ENCODE measurements at regions not wholly inside any gene's neighbourhood (a gene's known extent, or its start where the extent isn't known, plus 50 kb on each side); places are given as distances from the start of the nearest gene placed in this dataset.

DNA sequence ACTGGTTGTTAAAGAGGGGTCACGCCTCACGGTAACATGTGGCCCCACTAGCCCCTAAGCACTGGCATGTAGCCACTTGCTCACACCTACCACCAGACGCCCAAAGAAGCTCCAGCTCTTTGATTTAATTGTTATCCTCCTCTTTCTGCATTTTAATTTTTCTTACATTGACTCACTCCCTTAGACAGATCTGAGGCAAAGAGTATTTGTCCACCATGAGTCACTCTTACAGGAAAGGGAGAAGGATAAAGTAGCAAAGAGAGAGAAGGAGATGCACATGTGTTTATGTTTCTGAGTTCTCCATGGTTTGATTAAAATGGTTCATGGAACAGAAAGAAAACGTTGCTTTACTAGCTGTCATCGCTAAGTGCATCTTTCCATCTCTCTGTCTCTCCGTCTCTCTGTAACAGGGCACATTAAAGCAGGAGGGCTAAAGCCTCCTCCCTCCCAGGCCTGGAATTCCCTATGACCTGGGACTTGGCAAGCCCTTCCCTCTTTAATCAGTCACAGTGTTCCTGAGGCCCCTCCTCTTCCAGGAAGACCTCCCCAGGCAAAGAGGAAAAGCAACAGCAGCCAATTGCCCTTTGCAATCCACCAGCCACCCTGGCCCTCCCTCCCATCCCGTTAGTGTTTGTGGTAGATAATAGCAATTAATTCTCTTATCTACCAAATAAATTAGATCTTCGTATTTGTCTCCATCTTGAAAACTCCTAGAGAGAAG, 112.8 kb upstream of the TSHZ2 start:
- no peak for DNase-seq

DNA sequence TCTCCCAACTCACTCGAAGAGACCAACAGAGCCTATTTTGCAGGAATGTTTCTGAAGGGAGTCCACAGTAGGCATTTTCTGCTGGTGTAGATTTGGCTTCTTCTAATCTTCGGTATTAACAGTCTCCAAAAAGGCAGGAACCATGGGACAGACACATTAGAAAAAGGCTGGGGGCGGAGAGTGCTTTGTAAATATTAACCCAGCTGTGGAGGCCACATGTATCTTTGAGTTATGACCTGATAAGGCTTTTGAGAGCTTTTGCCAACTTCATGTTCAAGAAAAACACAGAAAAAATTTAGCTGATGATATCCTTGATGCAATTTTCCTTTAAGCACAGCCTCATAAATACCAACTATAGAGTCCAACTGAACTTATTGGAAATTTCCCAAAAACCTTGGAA, 119.4 kb upstream of the TSHZ2 start:
- DNase-seq = no peak

DNA sequence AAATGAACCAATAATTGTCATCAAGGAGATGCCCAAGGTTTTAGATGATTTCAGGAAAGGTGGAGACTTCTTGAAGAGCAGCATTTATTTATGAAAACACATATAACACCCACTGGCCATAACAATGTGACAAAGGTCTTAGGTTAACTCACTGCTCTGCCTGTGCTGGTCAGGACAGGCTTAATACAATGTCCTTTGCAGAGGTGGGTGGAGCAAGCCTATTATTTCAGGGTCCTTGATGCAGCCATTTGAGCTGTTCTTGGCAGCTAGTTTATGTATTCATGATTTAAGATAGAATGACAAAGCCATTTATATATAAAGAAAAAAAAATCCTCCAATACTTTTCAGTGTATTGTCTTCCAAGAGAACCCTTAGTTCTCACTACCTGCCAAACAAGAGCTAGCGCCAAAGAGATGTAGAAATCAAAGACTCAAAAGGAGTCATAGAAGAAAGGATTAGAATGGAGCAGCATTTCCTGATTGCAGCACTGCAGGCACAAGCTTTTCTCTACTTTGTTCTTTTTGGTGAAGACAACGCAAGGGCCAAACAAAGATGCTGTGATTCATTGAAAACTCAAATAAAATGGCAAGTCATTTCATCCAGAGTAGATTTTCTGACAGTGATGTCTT, 124.3 kb upstream of the TSHZ2 start:
- no peak for DNase-seq

DNA sequence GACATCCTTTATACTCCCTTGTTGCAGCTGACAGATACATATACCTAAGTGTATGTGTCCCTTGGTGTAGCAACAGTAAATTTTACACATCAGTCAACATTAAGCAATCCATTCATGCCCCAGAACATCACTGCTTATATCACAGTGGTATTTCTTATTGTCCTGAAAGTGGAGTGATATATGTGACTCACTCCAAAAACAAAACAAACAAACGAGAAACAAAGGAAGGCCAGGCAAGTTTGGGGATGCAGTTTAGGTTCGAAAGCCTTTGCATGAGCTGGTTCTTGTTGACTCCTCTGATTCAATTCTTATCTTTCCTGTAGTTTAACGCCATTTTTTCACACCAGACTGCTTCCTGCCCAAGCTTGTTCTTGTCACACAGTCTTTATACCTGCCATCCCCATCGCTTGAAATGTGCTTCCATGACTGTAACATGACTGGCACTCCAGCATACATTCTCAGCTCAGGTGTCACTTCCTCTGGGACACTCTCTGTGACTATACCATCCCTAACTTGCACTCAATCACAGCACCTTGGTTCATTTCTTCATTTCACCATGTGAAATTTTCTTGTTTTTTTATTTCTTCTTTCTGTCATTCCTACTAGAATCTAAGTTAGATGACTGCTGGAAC, 125.0 kb upstream of the TSHZ2 start:
- DNase-seq = no peak

DNA sequence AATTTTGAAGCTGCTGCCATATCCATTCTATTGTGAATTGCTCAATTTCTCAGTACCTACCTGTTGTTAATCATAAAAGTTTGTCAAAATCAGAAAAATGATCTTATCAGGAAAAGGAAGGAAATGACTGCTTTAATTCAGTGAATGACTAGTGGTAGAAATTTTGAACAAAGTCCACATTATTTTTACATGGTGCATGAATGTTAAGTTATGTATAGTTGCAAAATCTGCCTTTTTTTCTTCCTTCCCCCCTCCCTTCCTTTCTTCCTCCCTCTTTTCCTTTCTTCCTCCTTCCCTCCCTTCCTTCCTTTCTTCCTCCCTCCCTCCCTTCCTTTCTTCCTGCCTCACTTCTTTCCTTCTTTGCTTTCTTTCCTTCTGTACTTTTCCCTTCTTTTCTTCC, 127.1 kb upstream of the TSHZ2 start:
- DNase-seq = no peak

DNA sequence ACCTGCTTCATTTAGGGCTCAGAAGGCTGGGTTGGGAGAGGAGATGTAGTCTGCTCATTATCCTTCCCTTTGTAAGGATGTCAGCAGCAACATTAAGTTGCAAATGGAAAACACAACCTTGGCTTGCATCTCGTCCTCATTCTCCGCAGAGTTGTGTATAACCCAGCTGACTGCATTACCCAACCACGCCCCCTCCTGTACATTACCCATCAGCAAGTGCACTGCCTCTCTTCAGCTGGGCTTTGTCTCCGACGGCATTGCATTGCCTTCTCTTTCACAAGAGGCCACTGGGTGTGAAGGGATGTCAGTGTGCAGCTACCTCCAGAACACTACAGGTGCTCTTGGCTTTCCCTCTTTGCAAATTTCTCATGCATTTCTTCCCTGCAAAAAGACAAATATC, 128.7 kb upstream of the TSHZ2 start:
- no peak for DNase-seq

DNA sequence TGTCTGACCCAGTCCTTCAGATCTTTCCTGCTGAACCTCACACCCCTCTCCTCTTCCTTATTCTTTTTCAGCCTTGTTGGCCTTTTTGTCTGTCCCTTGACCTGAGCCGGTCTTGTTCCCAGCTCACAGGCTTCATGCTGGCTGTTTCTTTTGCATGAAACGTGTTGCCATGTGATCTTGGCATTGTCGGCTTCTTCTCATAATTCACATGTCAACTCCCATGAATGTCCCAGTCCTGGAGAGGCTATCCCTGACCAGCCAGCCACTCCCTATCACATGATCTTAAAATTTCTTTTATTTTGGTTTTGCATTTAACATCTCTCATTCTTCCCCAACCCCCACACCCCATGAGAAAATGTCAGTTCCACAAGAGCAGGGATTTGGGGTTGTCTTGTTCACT, 131.2 kb upstream of the TSHZ2 start:
- no peak for DNase-seq

DNA sequence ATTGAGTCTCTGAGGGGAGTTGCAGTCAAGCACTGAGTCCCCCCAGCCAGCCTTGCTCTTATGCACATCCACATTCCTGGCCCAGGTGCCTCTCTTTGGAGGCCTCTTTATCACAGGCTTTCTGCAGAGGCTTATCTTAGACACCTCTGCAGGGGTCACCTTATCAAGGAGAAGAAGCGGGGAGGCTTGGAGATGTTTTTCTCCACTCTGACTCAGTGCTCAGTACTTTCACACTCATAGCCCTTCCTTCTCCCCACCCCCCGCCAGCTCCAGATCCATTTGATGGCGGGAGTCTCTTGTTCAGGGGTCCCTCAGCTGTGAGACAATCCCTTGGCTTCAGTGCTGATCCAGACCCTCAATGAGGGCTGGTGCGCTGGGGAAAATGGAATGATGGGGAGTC, 132.1 kb upstream of the TSHZ2 start:
- no peak for DNase-seq

DNA sequence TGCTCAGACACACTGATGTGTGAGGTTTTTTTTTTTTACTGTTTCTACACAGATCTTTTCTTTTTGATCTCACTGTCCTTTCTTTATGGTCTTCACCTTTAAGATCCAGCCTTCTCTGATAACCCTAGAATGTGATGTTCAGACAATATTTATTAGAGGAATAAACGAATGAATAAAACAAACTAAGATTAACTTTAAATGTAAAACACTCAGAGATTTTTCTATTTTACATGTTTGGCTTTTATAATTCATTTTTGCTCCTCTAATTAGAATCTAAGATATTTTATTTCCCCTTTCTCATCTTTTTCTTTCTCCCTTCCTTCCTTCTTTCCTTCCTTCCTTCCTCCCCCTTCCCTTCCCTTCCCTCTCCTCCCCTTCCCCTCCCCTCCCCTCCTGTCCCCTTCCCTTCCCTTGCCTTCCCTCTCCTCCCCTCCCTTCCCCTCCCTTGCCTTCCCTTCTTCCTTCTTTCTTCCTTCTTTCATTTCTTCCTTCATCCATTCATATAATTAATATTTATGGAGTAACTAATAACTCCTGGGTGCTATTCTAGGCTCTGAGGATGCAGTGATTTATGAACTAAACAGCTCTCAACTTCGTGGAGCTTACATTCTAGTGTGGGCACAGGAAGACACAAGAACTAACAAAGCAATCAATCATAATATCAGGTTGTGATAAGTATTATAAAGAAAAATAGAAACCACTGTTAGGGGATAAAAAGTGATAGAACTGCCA, 133.5 kb upstream of the TSHZ2 start:
- DNase-seq = no peak

DNA sequence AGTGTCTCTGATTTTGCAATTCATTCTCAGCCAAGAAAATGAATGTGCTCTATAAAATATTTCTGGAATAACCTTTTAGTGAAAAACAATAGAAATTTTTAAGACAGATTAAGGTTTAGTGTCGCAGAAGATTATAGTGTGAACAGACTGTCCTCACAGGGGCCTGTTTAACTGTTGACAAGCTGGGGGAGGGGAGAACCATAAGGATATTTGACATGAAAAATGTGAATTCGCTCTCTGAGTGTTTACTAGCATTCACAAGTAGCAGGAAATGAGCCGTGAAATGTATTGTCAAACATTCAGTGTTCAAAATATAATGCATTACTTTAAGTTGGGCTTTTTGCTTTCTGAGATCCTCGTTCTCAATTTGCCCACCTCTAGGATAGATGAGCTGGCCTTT, 134.8 kb upstream of the TSHZ2 start:
- no peak for DNase-seq

DNA sequence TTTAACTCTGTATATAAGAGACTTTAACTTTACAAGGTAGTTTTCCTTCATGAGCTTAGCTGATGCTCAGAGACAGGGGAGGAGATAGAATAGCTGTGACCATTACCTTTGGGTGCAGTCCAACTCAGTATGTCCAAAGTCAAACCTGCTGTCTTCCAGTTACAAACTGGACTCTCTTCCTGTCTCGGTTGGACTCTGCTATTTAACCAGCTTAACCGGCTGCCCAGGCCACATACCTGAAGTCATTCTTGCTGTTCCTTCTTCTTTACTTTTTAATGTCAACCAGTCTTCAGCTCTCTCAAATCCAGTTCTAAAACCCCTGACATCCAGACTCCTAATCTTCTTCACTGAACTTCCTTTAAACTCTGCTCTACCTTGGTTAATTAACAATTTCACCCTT, 138.3 kb upstream of the TSHZ2 start:
- no peak for DNase-seq

DNA sequence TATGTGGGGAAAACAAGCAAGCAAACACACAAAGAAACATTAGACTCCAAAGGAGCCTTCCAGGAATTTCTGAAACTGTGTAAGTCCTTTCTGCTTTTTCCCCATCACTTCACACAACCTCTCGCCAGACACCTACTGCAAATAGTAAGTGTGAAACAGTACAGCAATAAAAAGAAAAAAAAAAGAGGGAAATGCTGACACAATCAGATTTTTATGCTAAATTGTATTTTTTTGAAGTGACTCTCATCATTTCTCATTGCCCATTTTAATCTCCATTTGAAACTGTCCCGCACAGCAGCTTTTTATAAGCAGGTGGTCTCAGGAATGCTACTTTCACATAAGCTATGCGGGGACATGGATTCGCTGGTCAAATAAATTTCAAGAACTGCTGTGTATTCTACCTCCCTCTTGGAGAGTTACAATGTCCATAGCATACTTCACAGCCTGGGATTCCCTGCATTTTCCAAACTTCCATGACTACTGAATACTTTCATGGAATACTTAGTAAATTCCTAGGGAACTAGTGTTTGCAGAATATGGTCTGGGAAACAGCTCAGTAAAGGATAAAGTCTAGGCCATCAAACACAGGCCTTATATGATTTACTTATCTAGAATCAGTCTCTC, 139.9 kb upstream of the TSHZ2 start:
- no peak for DNase-seq

DNA sequence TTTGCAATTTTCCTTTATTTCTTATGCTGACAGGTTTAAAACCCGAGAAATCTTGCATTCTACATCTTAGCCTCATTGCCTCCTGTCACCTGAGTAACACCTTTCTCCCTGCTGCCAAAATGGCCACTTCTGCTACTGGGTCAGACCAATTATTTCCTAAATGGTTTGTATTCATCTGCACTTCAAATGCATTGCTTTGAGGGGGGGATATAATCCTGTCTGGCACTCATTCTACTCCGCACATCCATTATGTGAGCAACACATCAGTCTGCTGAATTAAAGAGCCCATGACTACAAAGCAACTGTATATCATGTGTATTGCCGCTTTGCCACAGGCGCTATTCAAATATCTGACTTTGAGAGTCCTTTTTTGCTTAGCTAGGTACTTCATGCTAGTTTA, 141.6 kb upstream of the TSHZ2 start:
- DNase-seq = no peak

DNA sequence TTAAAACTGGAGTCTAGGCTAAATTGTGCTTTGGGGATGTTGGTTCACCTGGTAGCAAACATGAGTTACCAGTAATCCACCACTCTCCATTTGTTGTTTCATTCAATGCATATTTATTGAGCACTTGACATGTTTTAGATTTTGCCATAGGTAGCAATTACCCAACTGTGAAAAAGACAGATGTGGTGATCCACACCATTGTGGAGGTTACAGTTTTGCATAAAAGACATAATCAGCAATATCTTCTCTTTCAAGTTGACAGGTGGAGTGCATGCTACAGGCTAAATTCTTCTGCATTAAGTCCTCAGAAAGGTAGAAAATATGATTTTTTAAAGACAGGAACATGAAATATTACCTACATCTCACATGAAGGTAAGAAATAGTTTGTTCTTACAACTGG, 143.0 kb upstream of the TSHZ2 start:
- no peak for DNase-seq

DNA sequence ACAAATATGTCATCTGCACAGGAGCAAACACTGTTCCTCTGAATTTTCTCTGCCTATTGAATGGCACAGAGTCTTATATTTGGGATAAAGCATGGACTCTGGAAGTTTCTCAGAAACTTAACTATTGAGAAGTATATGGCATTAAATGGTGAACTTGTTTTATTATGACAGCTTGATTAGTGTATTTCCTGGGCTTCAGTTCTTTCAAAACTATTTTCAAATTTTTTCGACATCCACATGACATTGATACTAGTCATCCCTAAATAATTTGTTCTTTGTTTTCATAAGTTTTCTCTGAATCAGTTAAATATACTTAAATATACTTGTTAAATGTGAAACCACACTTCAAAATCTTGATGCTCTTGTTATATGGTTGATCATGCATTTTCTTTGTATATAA, 144.0 kb upstream of the TSHZ2 start:
- no peak for DNase-seq

DNA sequence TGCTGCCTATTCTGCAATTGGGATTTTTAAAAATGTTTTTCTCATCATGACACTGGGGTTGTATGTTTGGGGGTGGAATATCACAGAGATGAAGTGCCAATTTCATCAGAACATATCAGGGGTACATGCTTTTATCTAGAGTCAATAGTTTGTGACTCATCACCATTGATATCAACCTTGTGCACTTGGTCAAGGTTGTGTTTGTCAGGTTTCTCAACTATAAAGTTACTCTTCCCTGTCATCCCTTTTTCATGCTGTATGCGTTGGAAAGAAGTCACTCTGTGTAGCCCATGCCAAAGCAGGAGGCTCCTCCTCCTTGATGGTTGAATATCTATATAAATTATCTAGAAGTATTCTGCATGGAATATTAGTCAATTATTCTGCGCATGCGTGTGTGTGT, 145.4 kb upstream of the TSHZ2 start:
- DNase-seq = no peak

DNA sequence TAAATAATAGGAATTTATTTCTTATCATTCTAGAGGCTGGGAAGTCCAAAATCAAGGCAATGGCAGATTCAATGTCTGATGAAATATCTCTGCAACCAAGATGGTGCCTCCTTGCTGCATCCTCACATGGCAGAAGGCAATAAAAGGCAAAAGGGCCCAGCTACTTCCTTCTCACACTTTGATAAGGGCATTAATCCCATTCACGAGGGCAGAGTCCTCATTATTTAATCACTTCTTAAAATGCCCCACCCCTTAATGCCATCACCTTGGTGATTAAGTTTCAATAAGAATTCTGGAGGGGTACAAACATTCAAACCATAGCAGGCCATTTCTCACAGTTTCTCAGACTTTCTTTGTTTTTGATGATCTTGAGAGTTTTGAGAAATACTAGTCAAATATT, 145.8 kb upstream of the TSHZ2 start:
- DNase-seq = no peak

DNA sequence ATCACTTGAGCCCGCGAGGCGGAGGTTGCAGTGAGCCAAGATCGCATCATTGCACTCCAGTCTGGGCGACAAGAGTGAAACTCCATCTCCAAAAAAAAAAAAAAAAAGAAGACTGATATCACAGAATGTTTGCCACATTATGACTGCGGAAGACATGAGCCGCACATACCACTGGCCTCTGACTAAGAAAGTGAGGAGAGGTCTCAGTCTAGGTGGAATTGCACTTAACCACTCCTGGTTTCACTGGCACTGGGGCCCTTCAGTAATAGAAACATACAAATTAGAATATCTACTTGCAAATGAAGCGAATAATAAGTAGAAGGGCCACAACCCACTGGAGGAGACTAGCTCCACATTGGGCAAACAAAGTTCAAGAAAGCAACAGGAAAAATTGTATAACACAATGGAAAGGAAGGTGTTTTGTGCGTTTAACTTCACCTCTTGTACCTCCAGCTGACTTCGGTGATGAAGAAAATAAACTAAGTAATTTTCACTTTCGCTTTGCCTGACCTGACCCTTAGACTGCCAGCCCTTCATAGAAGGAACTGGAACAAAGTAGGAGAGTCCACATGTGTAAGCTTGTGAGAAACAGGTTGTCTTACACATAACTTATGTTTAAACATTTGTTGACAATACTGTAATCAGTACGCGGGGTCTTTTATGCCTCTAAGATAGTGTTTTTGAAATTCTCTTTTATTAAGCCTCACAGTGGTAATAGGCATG, 147.5 kb upstream of the TSHZ2 start:
- DNase-seq = no peak

DNA sequence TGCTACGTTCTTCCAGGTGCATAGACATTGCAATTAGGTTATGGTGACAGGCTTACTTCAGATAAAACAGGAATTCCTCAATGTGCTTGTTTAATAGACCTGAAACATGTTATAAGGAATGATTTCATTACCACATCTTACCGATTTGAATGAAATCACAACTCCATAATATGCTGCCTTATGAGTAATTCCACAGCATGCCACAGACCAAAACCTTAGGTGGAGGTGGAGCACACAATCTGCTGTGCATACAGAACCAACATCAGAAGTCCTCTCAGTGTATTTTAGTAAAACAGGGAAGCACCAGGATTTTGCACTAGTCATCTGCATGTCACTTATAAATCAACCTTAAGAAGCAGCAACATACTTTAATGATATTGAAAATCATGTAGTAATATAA, 148.9 kb upstream of the TSHZ2 start:
- no peak for DNase-seq

DNA sequence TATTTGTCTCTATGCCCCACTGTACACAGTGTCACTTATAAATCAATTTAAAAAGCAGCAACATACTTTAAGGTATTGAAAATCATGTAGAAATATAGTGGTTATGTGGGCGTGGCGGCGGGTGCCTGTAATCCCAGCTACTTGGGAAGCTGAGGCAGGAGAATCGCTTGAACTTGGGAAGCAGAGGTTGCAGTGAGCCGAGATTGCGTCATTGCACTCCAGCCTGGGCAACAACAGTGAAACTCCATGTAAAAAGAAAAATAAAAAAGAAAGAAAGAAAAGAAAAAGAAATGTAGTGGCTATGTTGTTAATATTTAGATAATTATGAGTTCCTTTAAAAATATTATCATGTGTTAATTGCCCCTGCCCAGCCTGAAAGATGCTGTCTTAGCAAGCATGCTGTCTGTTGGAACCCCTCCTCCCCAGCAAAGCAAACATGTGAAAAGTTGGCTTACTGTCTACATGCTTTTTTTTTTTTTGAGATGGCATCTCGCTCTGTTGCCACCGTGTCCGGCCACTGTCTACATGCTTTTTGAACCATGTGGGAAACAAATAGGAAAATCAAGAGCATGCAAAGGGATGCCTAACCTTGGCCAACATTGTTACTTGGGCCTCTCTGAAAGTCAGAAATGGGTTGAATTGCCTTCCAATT, 151.4 kb upstream of the TSHZ2 start:
- DNase-seq = no peak

DNA sequence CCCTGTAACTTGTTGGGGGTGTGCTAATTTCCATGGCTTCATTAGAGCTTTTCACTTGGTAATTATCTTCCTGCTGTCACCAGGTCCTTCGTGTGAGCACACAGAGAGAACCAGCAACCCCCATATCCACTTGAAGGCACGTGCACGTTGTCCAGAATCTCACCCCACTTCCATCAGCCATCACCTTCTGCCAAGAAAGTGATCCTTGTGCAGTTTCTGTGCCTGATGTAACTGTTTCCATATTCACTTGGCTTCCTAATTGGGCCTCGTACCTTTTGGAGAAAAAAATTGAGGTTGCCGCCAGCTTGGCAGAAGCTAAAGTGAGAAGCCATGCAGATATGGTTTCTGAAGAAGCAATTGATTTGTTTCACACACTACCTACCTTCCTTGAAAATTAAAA, 153.7 kb upstream of the TSHZ2 start:
- no peak for DNase-seq

DNA sequence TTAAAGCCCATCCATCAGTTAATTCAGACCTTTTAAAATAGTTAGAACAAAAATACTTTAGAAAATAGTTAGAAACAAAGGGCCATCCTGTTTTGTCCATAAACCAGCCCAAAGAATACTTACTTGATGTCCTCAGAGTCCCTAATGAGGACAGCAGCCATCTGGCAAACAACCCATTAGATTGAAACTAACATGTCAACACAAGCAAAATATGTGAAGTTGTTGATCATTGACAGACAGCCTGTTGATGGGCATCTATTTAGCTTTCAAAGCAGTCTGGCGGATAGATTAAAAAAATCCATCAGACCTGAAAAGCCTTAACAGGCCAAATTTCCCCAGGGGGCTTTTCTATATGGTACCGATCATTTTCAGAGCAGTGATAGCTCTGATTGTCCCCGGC, 154.2 kb upstream of the TSHZ2 start:
- DNase-seq = no peak
